BJ (cell line): ENCODE measurements at regions not wholly inside any gene's neighbourhood (a gene's known extent, or its start where the extent isn't known, plus 50 kb on each side); places are given as distances from the start of the nearest gene placed in this dataset.

Experiments used
- CTCF ChIA-PET: fragments of 350-600 bp; formaldehyde crosslinking; extraction: SDS; loops from one replicate; lab custom pipeline; 2021; ENCODE audit warnings: antibody characterized with exemption, inconsistent platforms; lab: Yijun Ruan, JAX
- POLR2A ChIA-PET: fragments of 300-600 bp; sonication (Branson Sonifier 250); formaldehyde crosslinking; extraction: SDS; loops from one replicate; lab custom pipeline; 2021; ENCODE audit warnings: antibody characterized with exemption; lab: Charles Lee
- DNase-seq: peaks from one replicate; pipeline ENCODE4 v3.0.0-alpha.2; 2011; ENCODE audit warnings: low read depth
- H3K27me3 ChIP-seq: 2 replicates; pipeline ENCODE4 v1.6.0; 2011; ENCODE audit warnings: low read length; ENCODE audit not compliant: control insufficient read depth, insufficient read depth
- H3K36me3 ChIP-seq: 2 replicates; pipeline ENCODE4 v1.5.1; 2011; ENCODE audit warnings: low read length; ENCODE audit not compliant: control insufficient read depth, insufficient read depth
- H3K4me3 ChIP-seq: 2 replicates; pipeline ENCODE4 v1.5.1; 2011; ENCODE audit warnings: low read depth, mild to moderate bottlenecking, control low read depth, low read length
- CTCF ChIP-seq: IDR thresholded peaks from 2 replicates; pipeline ENCODE4 v1.5.1; 2011; ENCODE audit warnings: low read depth, mild to moderate bottlenecking, control low read depth, inconsistent platforms, low read length, moderate library complexity; ENCODE audit not compliant: insufficient read depth

GRCh38 chr2:84292545-84292944, 166.5 kb downstream of the SUCLG1 start:
- no peak for TF ChIP-seq CTCF
- no peaks in the 10 kb centered on the region; the same call in 1 of the 2 replicates for H3K27me3 ChIP-seq
- H3K36me3 ChIP-seq = no peaks in the 10 kb centered on the region
- no peak overlapping the region for H3K4me3 ChIP-seq
- DNase-seq = no peak
- ChIA-PET CTCF (no interaction called here), POLR2A (no interaction called here)

GRCh38 chr2:84290537-84290936, 168.5 kb downstream of the SUCLG1 start:
- POLR2A ChIA-PET = no interaction called here
- CTCF ChIA-PET = no interaction called here
- H3K27me3 ChIP-seq = no peaks in the 10 kb centered on the region; the same call in 1 of the 2 replicates

GRCh38 chr2:84288293-84288692, 170.8 kb downstream of the SUCLG1 start:
- DNase-seq = no peak
- no peak overlapping the region for H3K4me3 ChIP-seq
- no peak for TF ChIP-seq CTCF
- POLR2A ChIA-PET = no interaction called here
- H3K36me3 ChIP-seq = no peaks in the 10 kb centered on the region
- CTCF ChIA-PET = no interaction called here
- H3K27me3 ChIP-seq = no peaks in the 10 kb centered on the region

More at GRCh38 chr2:84290537-84290936, 168.5 kb downstream of the SUCLG1 start:
- no peak for TF ChIP-seq CTCF
- no peak for DNase-seq
- H3K36me3 ChIP-seq = no peaks in the 10 kb centered on the region
- H3K4me3 ChIP-seq = no peak overlapping the region

GRCh38 chr2:84286878-84287277, 172.2 kb downstream of the SUCLG1 start:
- Histone ChIP-seq H3K4me3 (no peak overlapping the region), H3K36me3 (no peaks in the 10 kb centered on the region), H3K27me3 (no peaks in the 10 kb centered on the region)
- ChIA-PET POLR2A (no interaction called here), CTCF (interaction anchor here (2.3 kb wide), 1 partner anchor 16 kb away, joined by 8 read pairs; no protein-coding TSS in a partner anchor)
- TF ChIP-seq CTCF = no peak
- DNase-seq = no peak

- no peaks in the 10 kb centered on the region for H3K36me3 ChIP-seq
- DNase-seq = no peak
- H3K4me3 ChIP-seq = no peak overlapping the region
- POLR2A ChIA-PET = no interaction called here
- TF ChIP-seq CTCF = no peak
- CTCF ChIA-PET = interaction anchor here (1.1 kb wide), 1 partner anchor 20 kb away, joined by 4 read pairs; no protein-coding TSS in a partner anchor
- no peaks in the 10 kb centered on the region for H3K27me3 ChIP-seq
These were observed 173.9 kb downstream of the SUCLG1 start for GRCh38 chr2:84285056-84285747.
